ENCODE measurements at regions not wholly inside any gene's neighbourhood (a gene's known extent, or its start where the extent isn't known, plus 50 kb on each side); places are given as distances from the start of the nearest gene placed in this dataset.

DNA sequence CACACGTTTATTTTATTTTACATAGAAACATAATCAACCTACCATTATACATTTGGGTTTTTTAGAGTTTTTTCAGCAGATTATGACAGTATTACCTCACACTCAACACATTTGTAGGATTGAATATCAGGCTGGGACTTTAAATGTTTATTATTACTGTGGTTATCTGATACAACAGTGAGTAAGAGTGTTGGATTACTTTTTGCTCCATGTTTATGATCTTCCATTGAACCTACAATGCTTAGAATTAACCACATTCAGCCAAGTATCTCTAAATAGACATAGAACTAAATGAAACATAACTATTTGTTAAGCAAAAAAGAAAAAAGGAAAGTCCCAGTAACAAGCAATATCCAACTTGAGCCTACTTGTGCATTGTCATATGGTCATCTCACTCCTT is 607.4 kb upstream of the PITX2 start:
- Histone ChIP-seq H3K27me3 (no peaks in the 10 kb centered on the region), H3K4me3 (no peak overlapping the region), H3K36me3 (no peaks in the 10 kb centered on the region), H3K9me3 (no peaks in the 10 kb centered on the region), H3K27ac (no peak overlapping the region), H3K4me1 (no peaks in the 10 kb centered on the region)
- TF ChIP-seq, protein P1, sequence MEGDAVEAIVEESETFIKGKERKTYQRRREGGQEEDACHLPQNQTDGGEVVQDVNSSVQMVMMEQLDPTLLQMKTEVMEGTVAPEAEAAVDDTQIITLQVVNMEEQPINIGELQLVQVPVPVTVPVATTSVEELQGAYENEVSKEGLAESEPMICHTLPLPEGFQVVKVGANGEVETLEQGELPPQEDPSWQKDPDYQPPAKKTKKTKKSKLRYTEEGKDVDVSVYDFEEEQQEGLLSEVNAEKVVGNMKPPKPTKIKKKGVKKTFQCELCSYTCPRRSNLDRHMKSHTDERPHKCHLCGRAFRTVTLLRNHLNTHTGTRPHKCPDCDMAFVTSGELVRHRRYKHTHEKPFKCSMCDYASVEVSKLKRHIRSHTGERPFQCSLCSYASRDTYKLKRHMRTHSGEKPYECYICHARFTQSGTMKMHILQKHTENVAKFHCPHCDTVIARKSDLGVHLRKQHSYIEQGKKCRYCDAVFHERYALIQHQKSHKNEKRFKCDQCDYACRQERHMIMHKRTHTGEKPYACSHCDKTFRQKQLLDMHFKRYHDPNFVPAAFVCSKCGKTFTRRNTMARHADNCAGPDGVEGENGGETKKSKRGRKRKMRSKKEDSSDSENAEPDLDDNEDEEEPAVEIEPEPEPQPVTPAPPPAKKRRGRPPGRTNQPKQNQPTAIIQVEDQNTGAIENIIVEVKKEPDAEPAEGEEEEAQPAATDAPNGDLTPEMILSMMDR (IDR thresholded peaks at IDR 0.05) = no peak
- DNase-seq (ENCODE audit: low spot score in 2 of 2) = no peak
- intact Hi-C loops (cut with DNase I) = no loop called here

DNA sequence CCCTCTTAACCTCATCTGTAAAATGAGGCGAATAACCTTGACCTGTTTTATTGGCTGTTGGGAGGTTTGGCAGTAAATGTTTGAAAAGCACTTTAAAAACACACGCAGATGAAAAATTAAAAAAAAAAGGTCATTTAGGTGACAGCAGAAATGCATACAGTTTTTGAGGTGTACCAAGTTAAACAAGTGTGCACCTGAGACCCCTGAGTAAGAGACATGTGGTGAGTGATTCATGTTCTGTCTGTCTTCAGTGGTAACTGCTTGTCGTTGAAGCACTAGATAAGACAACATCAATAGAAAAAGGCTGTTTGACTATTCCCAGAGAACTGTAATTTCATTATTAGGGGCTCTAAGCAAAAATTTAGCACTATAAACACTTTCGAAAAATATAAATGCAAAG is 608.4 kb upstream of the PITX2 start:
- H3K27ac ChIP-seq = no peak overlapping the region
- intact Hi-C loops (cut with DNase I) = no loop called here

DNA sequence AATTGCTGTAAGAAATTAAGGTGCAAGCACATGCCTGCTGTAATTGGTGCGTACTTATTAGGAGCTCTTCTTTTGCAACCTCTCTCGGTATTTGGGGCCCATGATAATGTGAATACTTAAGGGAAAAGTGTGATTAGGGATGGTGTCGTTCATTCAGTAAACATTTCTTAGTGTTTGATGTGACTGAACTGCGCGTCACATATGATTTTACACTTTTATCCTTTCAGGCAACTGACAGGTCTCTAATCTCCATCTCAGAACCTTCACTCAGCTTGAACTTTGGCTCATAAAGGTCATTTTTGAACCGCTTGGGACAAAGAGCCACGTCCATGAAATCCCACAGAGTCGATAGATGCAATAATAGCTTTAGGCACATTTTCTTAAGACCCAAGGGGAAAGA is 612.1 kb upstream of the PITX2 start:
- Histone ChIP-seq H3K27ac (no peak overlapping the region), H3K9me3 (no peaks in the 10 kb centered on the region), H3K27me3 (no peaks in the 10 kb centered on the region), H3K4me3 (no peak overlapping the region), H3K36me3 (no peaks in the 10 kb centered on the region), H3K4me1 (no peaks in the 10 kb centered on the region)
- intact Hi-C loops (cut with DNase I) = no loop called here
- TF ChIP-seq, protein P1 (IDR thresholded peaks at IDR 0.05) = no peak
- no peak for DNase-seq (ENCODE audit: low spot score in 2 of 2)

More for the DNA sequence above, 608.4 kb upstream of the PITX2 start:
- DNase-seq (ENCODE audit: low spot score in 2 of 2) = no peak
- Histone ChIP-seq H3K4me1 (no peaks in the 10 kb centered on the region), H3K27me3 (no peaks in the 10 kb centered on the region), H3K9me3 (no peaks in the 10 kb centered on the region), H3K36me3 (no peaks in the 10 kb centered on the region), H3K4me3 (no peak overlapping the region)
- TF ChIP-seq, protein P1 (IDR thresholded peaks at IDR 0.05) = no peak

DNA sequence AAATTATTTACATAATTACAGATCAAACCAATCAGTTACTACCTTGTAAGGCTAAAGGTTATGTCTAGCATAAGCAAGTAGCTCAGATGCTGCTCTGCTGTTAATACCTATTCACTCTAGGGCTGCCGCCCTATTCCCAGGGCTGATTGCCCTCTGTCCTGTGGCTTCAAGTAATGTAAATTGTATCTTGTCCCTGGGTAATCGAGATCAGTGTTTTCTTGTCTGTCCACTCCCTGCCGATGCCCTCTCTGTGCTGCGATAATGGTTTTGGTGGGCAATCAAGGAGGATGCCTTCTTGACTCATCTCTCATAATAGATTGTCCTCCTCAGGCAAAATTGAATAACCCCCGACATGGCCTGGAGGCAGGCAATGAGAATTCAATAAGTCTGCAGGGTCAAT is 641.0 kb upstream of the PITX2 start:
- no peaks in the 10 kb centered on the region for H3K36me3 ChIP-seq
- H3K4me1 ChIP-seq = no peaks in the 10 kb centered on the region
- no peak overlapping the region for H3K27ac ChIP-seq
- intact Hi-C loops (cut with DNase I) = no loop called here
- no peak for DNase-seq (ENCODE audit: low spot score in 2 of 2)
- TF ChIP-seq, protein P1 (IDR thresholded peaks at IDR 0.05) = no peak
- H3K4me3 ChIP-seq = no peak overlapping the region
- H3K9me3 ChIP-seq = no peaks in the 10 kb centered on the region
- H3K27me3 ChIP-seq = no peaks in the 10 kb centered on the region

DNA sequence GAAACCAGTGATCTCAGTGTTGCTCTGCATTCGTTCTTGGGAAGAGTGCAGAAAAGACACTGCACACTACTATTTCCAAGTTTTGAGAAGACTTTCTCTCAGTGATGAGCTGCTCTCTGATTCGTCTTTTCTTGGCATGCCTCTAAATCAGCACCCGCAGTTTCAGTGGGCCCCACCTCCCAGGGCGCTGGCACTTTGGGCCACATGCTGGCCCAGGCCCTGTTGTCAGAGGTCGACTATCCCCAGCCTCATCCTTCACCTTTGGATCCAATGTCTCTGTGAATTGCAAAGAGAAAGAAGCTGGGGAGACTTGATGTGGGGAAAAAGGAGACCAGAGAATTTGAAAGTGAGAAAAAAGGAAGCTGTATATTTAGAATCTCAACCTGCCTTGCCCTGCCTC is 644.1 kb upstream of the PITX2 start:
- Histone ChIP-seq H3K36me3 (no peaks in the 10 kb centered on the region), H3K4me3 (no peak overlapping the region), H3K9me3 (no peaks in the 10 kb centered on the region), H3K4me1 (peaks cover 0 to 4% of the 10 kb centered on the region in 2 donors), H3K27me3 (no peaks in the 10 kb centered on the region), H3K27ac (no peak overlapping the region)
- TF ChIP-seq, protein P1 (IDR thresholded peaks at IDR 0.05) = no peak
- intact Hi-C loops (cut with DNase I) = no loop called here
- no peak for DNase-seq (ENCODE audit: low spot score in 2 of 2)

DNA sequence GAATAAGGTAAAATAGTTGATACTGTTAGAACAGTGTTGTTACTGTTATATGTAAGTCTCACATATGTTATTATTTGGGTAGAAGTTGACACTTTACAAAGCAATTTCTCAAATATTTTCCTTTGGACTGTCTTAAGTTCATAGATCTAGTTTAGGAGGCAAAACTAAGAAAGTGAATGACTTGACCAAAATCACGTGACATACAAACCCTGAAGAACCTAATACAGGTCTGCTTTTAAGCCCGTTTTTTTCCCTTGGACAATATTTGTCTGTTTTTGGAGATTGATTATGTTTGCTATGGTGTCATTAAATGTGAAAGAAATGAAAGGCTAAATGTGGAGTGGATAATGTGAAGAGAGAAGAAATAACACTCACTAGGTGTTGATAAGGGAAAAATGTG is 644.9 kb upstream of the PITX2 start:
- H3K36me3 ChIP-seq = no peaks in the 10 kb centered on the region
- TF ChIP-seq, protein P1 (IDR thresholded peaks at IDR 0.05) = no peak
- intact Hi-C loops (cut with DNase I) = no loop called here

More for the DNA sequence above, 644.9 kb upstream of the PITX2 start:
- peaks cover 0 to 4% of the 10 kb centered on the region in 2 donors for H3K4me1 ChIP-seq
- H3K4me3 ChIP-seq = no peak overlapping the region
- H3K27me3 ChIP-seq = no peaks in the 10 kb centered on the region
- no peaks in the 10 kb centered on the region for H3K9me3 ChIP-seq
- no peak overlapping the region for H3K27ac ChIP-seq
- no peak for DNase-seq (ENCODE audit: low spot score in 2 of 2)
